HG02571 (cell line): ENCODE measurements at regions not wholly inside any gene's neighbourhood (a gene's known extent, or its start where the extent isn't known, plus 50 kb on each side); places are given as distances from the start of the nearest gene placed in this dataset.

ENCODE experiments used
- ATAC-seq: cut with Tn5 transposase; IDR thresholded peaks from one replicate; pipeline ENCODE4 v1.9.1; 2021; ENCODE audit warnings: mild to moderate bottlenecking, moderate library complexity; ENCODE audit not compliant: unreplicated experiment

- ATAC-seq, result no peak
These were observed 51.0 kb downstream of the FAT4 start for GRCh38 chr4:125365731-125366130.

- ATAC-seq, result no peak
These were observed 53.4 kb downstream of the FAT4 start for GRCh38 chr4:125368146-125368545.

GRCh38 chr4:125368671-125369081 is 53.9 kb downstream of the FAT4 start:
- ATAC-seq, result no peak

DNA sequence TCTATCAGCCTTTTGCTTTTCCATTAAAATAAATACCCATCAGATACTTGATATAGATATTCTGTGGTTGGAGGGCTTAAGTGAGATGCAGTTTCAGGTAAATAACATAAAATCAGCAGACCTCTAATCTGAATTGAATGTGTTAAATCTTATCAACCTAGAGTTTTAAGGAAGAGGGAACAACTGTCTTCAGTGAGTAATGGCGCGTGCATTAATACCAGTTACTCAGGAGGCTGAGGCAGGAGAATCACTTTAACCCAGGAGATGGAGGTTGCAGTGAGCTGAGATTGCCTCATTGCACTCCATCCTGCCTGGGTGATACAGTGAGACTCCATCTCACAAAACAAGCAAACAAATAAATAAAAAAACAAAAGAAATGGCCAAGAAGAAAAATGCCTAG is 54.3 kb downstream of the FAT4 start:
- no peak for ATAC-seq

DNA sequence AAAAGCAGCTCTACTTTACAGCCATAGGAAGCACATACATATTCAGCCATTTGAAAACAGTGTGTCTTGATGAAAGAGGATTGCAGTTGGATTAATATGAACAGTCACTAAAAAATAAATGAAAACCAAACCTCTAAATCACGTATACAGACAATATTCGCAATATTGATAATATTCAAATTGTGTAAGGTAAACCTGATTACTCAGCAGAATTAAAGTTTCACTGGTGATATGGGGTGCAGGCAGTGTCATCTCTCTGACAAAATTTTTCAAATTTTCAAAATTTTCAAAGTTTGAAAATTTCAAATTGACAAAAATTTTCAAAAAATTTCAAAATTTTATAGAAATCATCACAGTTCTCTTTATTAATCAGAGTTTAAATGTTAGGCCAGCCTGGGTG is 55.7 kb downstream of the FAT4 start:
- no peak for ATAC-seq

GRCh38 chr4:125382995-125383394 is 68.2 kb downstream of the FAT4 start:
- ATAC-seq, result no peak

- no peak for ATAC-seq
These were observed 73.0 kb downstream of the FAT4 start for GRCh38 chr4:125387770-125388169.

- ATAC-seq, result no peak
These were observed 73.9 kb downstream of the FAT4 start for GRCh38 chr4:125388613-125389012.

DNA sequence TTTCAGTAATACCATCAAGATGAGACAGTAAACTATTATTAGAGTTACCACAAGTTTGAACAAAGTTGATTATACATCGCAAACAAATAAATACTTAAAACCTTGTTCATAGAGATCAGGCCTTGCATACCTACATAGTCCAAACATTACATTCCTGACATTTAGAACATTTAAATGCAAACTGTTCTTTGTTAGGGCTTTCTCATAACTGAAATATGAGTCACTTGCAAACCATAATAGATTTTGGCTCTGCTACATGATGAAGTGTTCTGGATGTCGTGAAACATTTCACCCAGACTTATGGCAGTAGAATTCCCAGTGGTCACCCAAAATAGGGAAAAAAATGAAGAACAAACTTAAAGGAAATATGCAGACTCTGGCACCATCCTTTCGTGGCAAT is 75.0 kb downstream of the FAT4 start:
- no peak for ATAC-seq

- no peak for ATAC-seq
These were observed 75.4 kb downstream of the FAT4 start for GRCh38 chr4:125390126-125390525.

DNA sequence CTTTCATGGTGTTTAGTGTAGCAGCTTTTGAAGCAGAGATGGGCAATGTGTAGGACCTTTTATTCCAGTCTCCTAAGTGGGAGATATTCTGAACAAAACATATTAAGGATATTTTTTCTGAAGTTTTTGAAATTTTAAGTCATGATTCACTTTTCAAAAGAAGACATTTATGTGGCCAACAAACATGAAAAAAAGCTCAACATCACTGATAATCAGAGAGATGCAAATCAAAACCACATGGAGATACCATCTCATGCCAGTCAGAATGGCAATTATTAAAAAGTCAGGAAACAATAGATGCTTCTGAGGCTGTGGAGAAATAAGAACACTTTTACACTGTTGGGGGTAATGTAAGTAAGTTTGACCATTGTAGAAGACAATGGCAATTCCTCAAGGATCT is 76.0 kb downstream of the FAT4 start:
- no peak for ATAC-seq

- no peak for ATAC-seq
These were observed 77.9 kb downstream of the FAT4 start for GRCh38 chr4:125392694-125393093.

- ATAC-seq, result no peak
These were observed 79.1 kb downstream of the FAT4 start for GRCh38 chr4:125393825-125394224.

GRCh38 chr4:125397226-125397625 is 82.5 kb downstream of the FAT4 start:
- ATAC-seq, result no peak

DNA sequence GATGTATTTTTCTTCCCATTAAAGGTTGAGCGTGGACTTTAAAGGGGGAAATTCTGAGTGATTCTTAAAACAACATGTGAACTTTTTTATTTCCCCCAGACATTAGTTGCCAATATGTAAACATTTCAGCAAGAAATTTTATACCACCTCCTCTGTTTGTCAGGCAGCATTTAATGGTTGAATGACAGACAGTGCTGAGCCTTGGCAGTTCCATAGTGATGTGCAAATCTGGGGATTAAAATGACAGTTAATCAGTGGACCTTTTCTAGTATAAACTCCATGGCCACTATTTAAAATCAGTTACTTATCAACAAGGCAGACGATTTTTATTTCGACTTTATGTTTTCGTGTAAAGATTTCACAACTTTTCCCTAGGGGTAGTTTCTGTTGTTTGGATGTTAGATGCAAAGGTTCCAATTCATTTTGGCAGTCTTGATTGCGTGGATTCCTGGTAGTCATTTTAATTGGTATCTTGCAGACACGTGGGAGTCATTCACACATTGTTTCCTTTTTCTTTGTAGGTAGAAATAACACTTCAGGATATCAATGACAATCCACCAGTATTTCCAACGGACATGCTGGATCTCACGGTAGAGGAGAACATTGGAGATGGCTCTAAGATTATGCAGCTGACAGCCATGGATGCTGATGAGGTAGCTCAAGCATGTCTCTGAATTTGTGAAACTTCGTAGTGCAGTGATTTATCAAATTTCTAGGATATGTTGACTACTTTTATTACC is 83.7 kb downstream of the FAT4 start:
- ATAC-seq, result no peak

DNA sequence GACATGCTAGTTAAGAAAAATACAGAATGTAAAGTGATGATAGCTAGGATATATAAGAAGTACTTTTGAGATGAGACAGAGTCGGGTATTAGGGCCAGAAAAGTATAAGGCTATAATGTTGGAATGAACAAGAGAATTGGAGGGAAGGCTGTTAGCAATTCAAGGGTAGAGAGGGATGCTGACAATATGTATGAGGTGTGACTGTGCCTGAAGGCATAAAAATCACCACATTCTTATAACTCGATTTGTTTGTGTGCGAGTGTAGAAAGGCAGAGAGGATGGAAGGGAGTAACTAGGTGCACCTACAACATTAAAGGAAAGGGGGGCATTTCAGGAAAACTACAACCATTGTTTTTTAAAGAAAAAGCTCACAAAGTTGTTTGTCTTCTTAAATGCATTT is 86.0 kb downstream of the FAT4 start:
- no peak for ATAC-seq

DNA sequence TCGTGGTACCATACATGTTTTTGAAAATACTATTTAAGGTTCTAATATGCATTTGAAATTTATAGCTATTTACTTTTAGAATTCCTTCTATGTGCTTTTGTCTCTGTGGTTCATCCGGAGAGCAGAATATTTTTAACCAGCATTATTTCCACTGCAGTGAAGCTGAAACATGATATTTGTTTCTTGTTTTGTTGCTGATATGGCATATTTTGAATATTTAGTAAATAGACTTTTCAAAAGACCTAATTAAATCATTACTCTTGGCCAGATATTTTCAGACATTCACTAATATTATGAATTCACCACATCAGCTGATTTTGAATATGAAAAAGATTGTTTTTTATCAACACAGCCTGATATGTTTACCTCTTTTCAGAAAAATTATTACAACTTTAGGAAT is 87.0 kb downstream of the FAT4 start:
- ATAC-seq, result no peak

- no peak for ATAC-seq
These were observed 105.8 kb downstream of the FAT4 start for GRCh38 chr4:125420526-125420925.

DNA sequence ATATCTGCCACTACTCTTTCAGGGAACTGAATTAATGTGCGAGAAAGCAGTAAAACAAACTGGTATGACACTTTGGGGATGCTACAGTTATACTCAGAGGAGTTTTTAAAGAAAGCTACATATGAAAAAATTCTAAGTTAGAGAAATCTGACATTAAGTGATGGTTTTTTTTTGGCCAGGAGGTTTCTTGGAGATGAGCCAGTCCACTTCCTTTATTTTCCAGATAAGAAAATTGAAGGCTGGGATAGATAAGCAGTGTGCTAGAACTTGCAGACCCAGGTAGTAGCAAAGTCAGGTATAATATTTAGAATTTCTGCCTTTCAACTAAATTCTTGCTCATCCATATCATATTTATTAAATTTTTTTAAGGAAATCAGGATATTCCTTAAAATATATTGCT is 106.8 kb downstream of the FAT4 start:
- ATAC-seq, result no peak

DNA sequence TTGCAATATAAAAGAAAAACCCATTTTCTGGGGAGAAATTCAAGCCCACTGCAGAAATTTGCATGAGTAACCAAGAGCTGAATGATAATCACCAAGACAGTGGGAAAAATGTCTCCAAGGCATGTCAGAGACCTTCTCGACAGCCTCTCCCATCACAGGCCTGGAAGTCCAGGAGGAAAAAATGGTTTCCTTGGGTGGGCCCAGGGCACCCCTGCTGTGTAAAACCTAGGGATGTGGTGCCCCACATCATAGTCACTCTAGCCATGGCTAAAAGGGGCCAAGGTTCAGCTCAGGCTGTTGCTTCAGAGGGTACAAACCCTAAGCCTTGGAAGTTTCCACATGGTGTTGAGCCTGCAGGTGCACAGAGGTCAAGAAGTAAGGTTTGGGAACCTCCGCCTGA is 108.4 kb downstream of the FAT4 start:
- no peak for ATAC-seq

GRCh38 chr4:125428832-125429231 is 114.1 kb downstream of the FAT4 start:
- no peak for ATAC-seq

- no peak for ATAC-seq
These were observed 115.3 kb downstream of the FAT4 start for GRCh38 chr4:125430086-125430485.

- ATAC-seq, result no peak
These were observed 117.3 kb downstream of the FAT4 start for GRCh38 chr4:125432078-125432477.
